Ascending aorta (tissue), 2 donors: ENCODE measurements at regions not wholly inside any gene's neighbourhood (a gene's known extent, or its start where the extent isn't known, plus 50 kb on each side); places are given as distances from the start of the nearest gene placed in this dataset.

Experiments used
- DNase-seq, 2 donors: peaks; one replicate each; pipeline ENCODE4 v3.0.0-alpha.2; 2019; ENCODE audit warnings: low spot score in 2 of 2
- H3K27ac ChIP-seq, 2 donors: fragments of 200-600 bp; sonication (generic); one replicate each; pipeline ENCODE4 v1.5.1; 2016 to 2017; ENCODE audit warnings: mild to moderate bottlenecking in 1 of 2
- H3K27me3 ChIP-seq: fragments of 200-600 bp; sonication (generic); one replicate; pipeline ENCODE4 v1.5.1; 2017
- H3K36me3 ChIP-seq, 2 donors: fragments of 200-600 bp; sonication (generic); one replicate each; pipeline ENCODE4 v1.5.1; 2016
- H3K4me1 ChIP-seq, 2 donors: fragments of 200-600 bp; sonication (generic); one replicate each; pipeline ENCODE4 v1.5.1; 2016 to 2017; ENCODE audit warnings: mild to moderate bottlenecking in 1 of 2
- H3K4me3 ChIP-seq, 2 donors: fragments of 200-600 bp; sonication (generic); one replicate each; pipeline ENCODE4 v1.5.1; 2016 to 2017; ENCODE audit warnings: mild to moderate bottlenecking in 1 of 2
- H3K9me3 ChIP-seq, 2 donors: fragments of 200-600 bp; sonication (generic); one replicate each; pipeline ENCODE4 v1.5.1; 2016
- CTCF ChIP-seq, 3 experiments: fragments of 200-600 bp in 2 of 3; fragments of 450-650 bp in 1 of 3; sonication (generic) in 2 of 3; IDR thresholded peaks; one replicate each; pipeline ENCODE4 v1.5.1; 2016 to 2019; ENCODE audit warnings: antibody characterized with exemption in 3 of 3, mild to moderate bottlenecking in 1 of 3, moderate library complexity in 1 of 3
- intact Hi-C: fragments of 100-400 bp; cut with DNase I; formaldehyde crosslinking; loops from one replicate; pipeline ENCODE4 v1.15.1; 2023

- H3K36me3 ChIP-seq: no peaks in the 10 kb centered on the region
- no peaks in the 10 kb centered on the region for H3K27me3 ChIP-seq
- no peak for DNase-seq
- H3K27ac ChIP-seq: no peak overlapping the region
- H3K4me1 ChIP-seq: no peaks in the 10 kb centered on the region
- H3K4me3 ChIP-seq: no peak overlapping the region
- no peak for TF ChIP-seq CTCF (IDR thresholded peaks at IDR 0.05)
- intact Hi-C loops: no loop called here
- no peaks in the 10 kb centered on the region for H3K9me3 ChIP-seq
These were observed 50.5 kb upstream of the LRRC1 start for GRCh38 chr6:53744321-53744720.

- Histone ChIP-seq H3K4me3 (no peak overlapping the region), H3K27me3 (no peaks in the 10 kb centered on the region), H3K36me3 (no peaks in the 10 kb centered on the region), H3K4me1 (no peaks in the 10 kb centered on the region), H3K9me3 (no peaks in the 10 kb centered on the region), H3K27ac (no peak overlapping the region)
- intact Hi-C loops: no loop called here
- no peak for DNase-seq
- no peak for TF ChIP-seq CTCF (IDR thresholded peaks at IDR 0.05)
These were observed 53.6 kb upstream of the LRRC1 start for GRCh38 chr6:53741034-53741823.

GRCh38 chr6:53737746-53738145, 57.1 kb upstream of the LRRC1 start:
- intact Hi-C loops: no loop called here
- H3K9me3 ChIP-seq: no peaks in the 10 kb centered on the region
- no peak overlapping the region for H3K27ac ChIP-seq
- TF ChIP-seq CTCF (IDR thresholded peaks at IDR 0.05): no peak
- DNase-seq: no peak
- no peaks in the 10 kb centered on the region for H3K36me3 ChIP-seq
- H3K27me3 ChIP-seq: no peaks in the 10 kb centered on the region
- no peak overlapping the region for H3K4me3 ChIP-seq
- no peaks in the 10 kb centered on the region for H3K4me1 ChIP-seq

GRCh38 chr6:53735896-53736295, 58.9 kb upstream of the LRRC1 start:
- H3K36me3 ChIP-seq: no peaks in the 10 kb centered on the region
- DNase-seq: no peak
- no peak overlapping the region for H3K4me3 ChIP-seq
- no peaks in the 10 kb centered on the region for H3K9me3 ChIP-seq
- H3K27me3 ChIP-seq: no peaks in the 10 kb centered on the region
- no peak for TF ChIP-seq CTCF (IDR thresholded peaks at IDR 0.05)
- no peak overlapping the region for H3K27ac ChIP-seq
- H3K4me1 ChIP-seq: no peaks in the 10 kb centered on the region
- intact Hi-C loops: no loop called here

GRCh38 chr6:53734473-53735299, 60.1 kb upstream of the LRRC1 start:
- Histone ChIP-seq H3K4me1 (no peaks in the 10 kb centered on the region), H3K27ac (no peak overlapping the region), H3K4me3 (no peak overlapping the region), H3K9me3 (no peaks in the 10 kb centered on the region), H3K36me3 (no peaks in the 10 kb centered on the region), H3K27me3 (no peaks in the 10 kb centered on the region)
- intact Hi-C loops: no loop called here
- no peak for TF ChIP-seq CTCF (IDR thresholded peaks at IDR 0.05)
- DNase-seq: no peak
